Immature natural killer cell (primary cell): ENCODE measurements at regions not wholly inside any gene's neighbourhood (a gene's known extent, or its start where the extent isn't known, plus 50 kb on each side); places are given as distances from the start of the nearest gene placed in this dataset.

Experiments used
- DNase-seq, 3 donors: peaks; one replicate each; pipeline ENCODE4 v3.0.0; 2022; ENCODE audit warnings: mixed read lengths in 1 of 3
- H3K27ac Mint-ChIP-seq, 6 donors: one replicate each; pipeline ENCODE4 v1.8.0; 2020; ENCODE audit warnings: mixed read lengths in 6 of 6, mild to moderate bottlenecking in 5 of 6, inconsistent platforms in 4 of 6, moderate library complexity in 3 of 6
- H3K27me3 Mint-ChIP-seq, 3 donors: one replicate each; pipeline ENCODE4 v1.8.0; 2020 to 2021; ENCODE audit warnings: low read depth in 3 of 3, mild to moderate bottlenecking in 3 of 3, mixed read lengths in 3 of 3, moderate library complexity in 3 of 3, inconsistent platforms in 1 of 3
- H3K36me3 Mint-ChIP-seq, 3 donors: one replicate each; pipeline ENCODE4 v1.8.0; 2020; ENCODE audit warnings: mixed read lengths in 3 of 3, inconsistent platforms in 2 of 3, mild to moderate bottlenecking in 2 of 3
- H3K4me1 Mint-ChIP-seq, 2 donors: one replicate each; pipeline ENCODE4 v1.8.0; 2020; ENCODE audit warnings: inconsistent platforms in 2 of 2, mild to moderate bottlenecking in 2 of 2, mixed read lengths in 2 of 2, moderate library complexity in 1 of 2
- H3K4me3 Mint-ChIP-seq, 5 donors: one replicate each; pipeline ENCODE4 v1.8.0; 2020; ENCODE audit warnings: mild to moderate bottlenecking in 5 of 5, mixed read lengths in 5 of 5, inconsistent platforms in 3 of 5, moderate library complexity in 3 of 5
- H3K9me3 Mint-ChIP-seq, 6 donors: one replicate each; pipeline ENCODE4 v1.8.0; 2020; ENCODE audit warnings: mild to moderate bottlenecking in 6 of 6, mixed read lengths in 6 of 6, inconsistent platforms in 4 of 6, moderate library complexity in 3 of 6

GRCh38 chr9:73219985-73220626 lies 68.4 kb downstream of the ANXA1 start:
- no peak for DNase-seq
- Mint-ChIP-seq H3K9me3 (no peaks in the 10 kb centered on the region), H3K27me3 (peaks cover 2 to 6% (median 5%) of the 10 kb centered on the region in 3 donors), H3K4me3 (no peak overlapping the region), H3K4me1 (no peaks in the 10 kb centered on the region), H3K36me3 (no peaks in the 10 kb centered on the region), H3K27ac (no peak overlapping the region)

- Mint-ChIP-seq H3K27me3 (peaks cover 4 to 7% (median 6%) of the 10 kb centered on the region in 3 donors), H3K4me1 (no peaks in the 10 kb centered on the region), H3K36me3 (no peaks in the 10 kb centered on the region), H3K27ac (no peak overlapping the region), H3K4me3 (no peak overlapping the region), H3K9me3 (no peaks in the 10 kb centered on the region)
- no peak for DNase-seq
These were observed 71.9 kb downstream of the ANXA1 start for GRCh38 chr9:73223594-73223993.

GRCh38 chr9:73229543-73229942 lies 77.9 kb downstream of the ANXA1 start:
- Mint-ChIP-seq H3K4me1 (no peaks in the 10 kb centered on the region), H3K4me3 (no peak overlapping the region), H3K36me3 (no peaks in the 10 kb centered on the region), H3K27ac (no peak overlapping the region), H3K9me3 (no peaks in the 10 kb centered on the region), H3K27me3 (peaks cover 2 to 4% (median 3%) of the 10 kb centered on the region in 3 donors)
- no peak for DNase-seq

GRCh38 chr9:73230251-73230650 lies 78.6 kb downstream of the ANXA1 start:
- DNase-seq, result no peak
- H3K9me3 Mint-ChIP-seq, result no peaks in the 10 kb centered on the region
- H3K4me1 Mint-ChIP-seq, result no peaks in the 10 kb centered on the region
- H3K27me3 Mint-ChIP-seq, result peaks cover 0 to 2% (median 2%) of the 10 kb centered on the region in 3 donors
- H3K36me3 Mint-ChIP-seq, result no peaks in the 10 kb centered on the region
- no peak overlapping the region for H3K27ac Mint-ChIP-seq
- no peak overlapping the region for H3K4me3 Mint-ChIP-seq

GRCh38 chr9:73231203-73231602 lies 79.5 kb downstream of the ANXA1 start:
- Mint-ChIP-seq H3K36me3 (no peaks in the 10 kb centered on the region), H3K27me3 (peaks cover 0 to under 1% (median 0%) of the 10 kb centered on the region in 3 donors), H3K9me3 (peaks cover 0 to 2% (median 0%) of the 10 kb centered on the region in 6 donors), H3K4me3 (no peak overlapping the region), H3K27ac (no peak overlapping the region), H3K4me1 (no peaks in the 10 kb centered on the region)
- DNase-seq, result no peak

GRCh38 chr9:73233359-73234007 lies 81.8 kb downstream of the ANXA1 start:
- no peak overlapping the region for H3K27ac Mint-ChIP-seq

GRCh38 chr9:73234008-73234360 lies 82.3 kb downstream of the ANXA1 start:
- Mint-ChIP-seq H3K9me3 (peaks cover 0 to 2% (median 0%) of the 10 kb centered on the region in 6 donors), H3K36me3 (no peaks in the 10 kb centered on the region), H3K4me3 (no peak overlapping the region), H3K27ac (no peak overlapping the region), H3K27me3 (no peaks in the 10 kb centered on the region), H3K4me1 (no peaks in the 10 kb centered on the region)
- DNase-seq, result no peak

More at GRCh38 chr9:73233359-73234007, 81.8 kb downstream of the ANXA1 start:
- Mint-ChIP-seq H3K27me3 (no peaks in the 10 kb centered on the region), H3K4me1 (no peaks in the 10 kb centered on the region), H3K36me3 (no peaks in the 10 kb centered on the region), H3K4me3 (no peak overlapping the region), H3K9me3 (peaks cover 0 to 2% (median 0%) of the 10 kb centered on the region in 6 donors)
- no peak for DNase-seq

- no peak for DNase-seq
- Mint-ChIP-seq H3K4me1 (no peaks in the 10 kb centered on the region), H3K4me3 (no peak overlapping the region), H3K27ac (no peak overlapping the region), H3K9me3 (peaks cover 0 to 2% (median 0%) of the 10 kb centered on the region in 6 donors), H3K36me3 (no peaks in the 10 kb centered on the region), H3K27me3 (no peaks in the 10 kb centered on the region)
These were observed 85.5 kb downstream of the ANXA1 start for GRCh38 chr9:73237140-73237539.

GRCh38 chr9:73239570-73240265 lies 88.1 kb downstream of the ANXA1 start:
- Mint-ChIP-seq H3K9me3 (peaks cover 0 to 2% (median 0%) of the 10 kb centered on the region in 6 donors), H3K36me3 (no peaks in the 10 kb centered on the region), H3K27ac (no peak overlapping the region), H3K4me1 (no peaks in the 10 kb centered on the region), H3K27me3 (no peaks in the 10 kb centered on the region), H3K4me3 (no peak overlapping the region)
- no peak for DNase-seq

- H3K27me3 Mint-ChIP-seq, result no peaks in the 10 kb centered on the region
- no peaks in the 10 kb centered on the region for H3K36me3 Mint-ChIP-seq
- peaks cover 0 to 4% (median 0%) of the 10 kb centered on the region in 6 donors for H3K9me3 Mint-ChIP-seq
- DNase-seq, result no peak
- H3K4me3 Mint-ChIP-seq, result no peak overlapping the region
- no peaks in the 10 kb centered on the region for H3K4me1 Mint-ChIP-seq
- H3K27ac Mint-ChIP-seq, result no peak overlapping the region
These were observed 91.4 kb downstream of the ANXA1 start for GRCh38 chr9:73243078-73243477.

GRCh38 chr9:73259086-73259696 lies 107.5 kb downstream of the ANXA1 start:
- DNase-seq, result no peak
- Mint-ChIP-seq H3K4me1 (no peaks in the 10 kb centered on the region), H3K4me3 (no peak overlapping the region), H3K27me3 (peaks cover 0 to 2% (median 0%) of the 10 kb centered on the region in 3 donors), H3K27ac (no peak overlapping the region), H3K9me3 (peaks cover 0 to 8% (median under 1%) of the 10 kb centered on the region in 6 donors), H3K36me3 (no peaks in the 10 kb centered on the region)

GRCh38 chr9:73260506-73260905 lies 108.8 kb downstream of the ANXA1 start:
- no peak overlapping the region for H3K27ac Mint-ChIP-seq
- peaks cover 0 to 8% (median under 1%) of the 10 kb centered on the region in 6 donors for H3K9me3 Mint-ChIP-seq
- no peak overlapping the region for H3K4me3 Mint-ChIP-seq
- no peaks in the 10 kb centered on the region for H3K4me1 Mint-ChIP-seq
- DNase-seq, result no peak
- no peaks in the 10 kb centered on the region for H3K36me3 Mint-ChIP-seq
- H3K27me3 Mint-ChIP-seq, result peaks cover 0 to 4% (median 0%) of the 10 kb centered on the region in 3 donors

- Mint-ChIP-seq H3K27me3 (peaks cover 0 to 4% (median 0%) of the 10 kb centered on the region in 3 donors), H3K9me3 (no peaks in the 10 kb centered on the region), H3K4me3 (no peak overlapping the region), H3K27ac (no peak overlapping the region), H3K4me1 (no peaks in the 10 kb centered on the region), H3K36me3 (no peaks in the 10 kb centered on the region)
- DNase-seq, result no peak
These were observed 113.0 kb downstream of the ANXA1 start for GRCh38 chr9:73264631-73265030.

- Mint-ChIP-seq H3K4me3 (no peak overlapping the region), H3K27me3 (peaks cover 0 to 4% (median 0%) of the 10 kb centered on the region in 3 donors), H3K9me3 (no peaks in the 10 kb centered on the region), H3K36me3 (no peaks in the 10 kb centered on the region), H3K27ac (no peak overlapping the region), H3K4me1 (no peaks in the 10 kb centered on the region)
- DNase-seq, result no peak
These were observed 114.2 kb downstream of the ANXA1 start for GRCh38 chr9:73265876-73266275.
